ENCODE measurements at regions not wholly inside any gene's neighbourhood (a gene's known extent, or its start where the extent isn't known, plus 50 kb on each side); places are given as distances from the start of the nearest gene placed in this dataset.

- Histone ChIP-seq H3K9ac (replicated peaks; ENCODE audit: extremely low read depth, insufficient read depth, low read length) (no peak overlapping the region), H3K27ac (ENCODE audit: insufficient read depth, low read depth, low read length) (no peak overlapping the region)
- TF ChIP-seq GATA2 (IDR thresholded peaks at IDR 0.05; ENCODE audit: insufficient read depth, insufficient read length, low read depth, low read length): no peak
- TF ChIP-seq JUN (IDR thresholded peaks at IDR 0.05; ENCODE audit: borderline replicate concordance, insufficient read depth, insufficient read length, low read depth): no peak
- no peak for TF ChIP-seq EZH2 (IDR thresholded peaks at IDR 0.05; ENCODE audit: borderline replicate concordance, low read depth, low read length, severe bottlenecking)
- TF ChIP-seq POLR2A (IDR thresholded peaks at IDR 0.05; ENCODE audit: low read depth, low read length): no peak
- TF ChIP-seq, protein P1, sequence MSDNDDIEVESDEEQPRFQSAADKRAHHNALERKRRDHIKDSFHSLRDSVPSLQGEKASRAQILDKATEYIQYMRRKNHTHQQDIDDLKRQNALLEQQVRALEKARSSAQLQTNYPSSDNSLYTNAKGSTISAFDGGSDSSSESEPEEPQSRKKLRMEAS (IDR thresholded peaks at IDR 0.05; ENCODE audit: insufficient read depth, insufficient read length): no peak
- no peak for TF ChIP-seq POLR2AphosphoS5 (IDR thresholded peaks at IDR 0.05; ENCODE audit: insufficient read depth, low read depth, low read length)
- no peak for TF ChIP-seq CTCF (IDR thresholded peaks at IDR 0.05; ENCODE audit: extremely low read depth in 1 of 2, insufficient read depth in 1 of 2, low read depth in 1 of 2, low read length in 2 of 2)
- no peak for TF ChIP-seq FOS (IDR thresholded peaks at IDR 0.05; ENCODE audit: borderline replicate concordance, insufficient read depth, low read length)
- no peak for TF ChIP-seq MYC (IDR thresholded peaks at IDR 0.05; ENCODE audit: low read depth, low read length)
Observed at GRCh38 chr15:35141743-35142471, 56.8 kb upstream of the NANOGP8 start.

More at GRCh38 chr15:35141743-35142471, 56.8 kb upstream of the NANOGP8 start:
- peaks cover 0 to 2% of the 10 kb centered on the region in 2 experiments for H3K27me3 ChIP-seq (ENCODE audit: control insufficient read depth in 2 of 2, insufficient read depth in 2 of 2, low read length in 2 of 2)
- H3K4me3 ChIP-seq (replicated peaks in 1 of 3; ENCODE audit: insufficient read depth in 1 of 3, low read depth in 1 of 3, low read length in 3 of 3): no peak overlapping the region
- intact Hi-C loops (cut with micrococcal nuclease): no loop called here
- no peaks in the 10 kb centered on the region for H3K79me2 ChIP-seq (ENCODE audit: control insufficient read depth, insufficient read depth, low read length)
- H3K9me3 ChIP-seq (replicated peaks; ENCODE audit: control insufficient read depth, insufficient read depth, low read length): no peaks in the 10 kb centered on the region
- no peaks in the 10 kb centered on the region for H4K20me1 ChIP-seq (replicated peaks; ENCODE audit: control insufficient read depth, extremely low read depth, insufficient read depth, low read length)
- POLR2A ChIA-PET: no interaction called here
- H3K36me3 ChIP-seq (ENCODE audit: control insufficient read depth in 2 of 2, extremely low read depth in 1 of 2, insufficient read depth in 2 of 2, low read length in 2 of 2): no peaks in the 10 kb centered on the region
- BruUV-seq (replicated peaks): no TSS peak
- DNase-seq (ENCODE audit: low read depth, low spot score): no peak
- dilution Hi-C loops (cut with MboI; ENCODE audit: extremely low pct_ligation_motif_present, low sequenced_read_pairs): no loop called here
- CTCF ChIA-PET: no interaction called here
- H3K9me1 ChIP-seq (replicated peaks; ENCODE audit: control insufficient read depth, extremely low read depth, insufficient read depth, low read length): no peaks in the 10 kb centered on the region
- no peak overlapping the region for H2AFZ ChIP-seq (ENCODE audit: low read depth, low read length)
- H3K4me2 ChIP-seq (ENCODE audit: insufficient read depth, low read length): no peak overlapping the region
- FAIRE-seq: no peak
- no peaks in the 10 kb centered on the region for H3K4me1 ChIP-seq (ENCODE audit: control insufficient read depth, extremely low read depth, insufficient read depth, low read length)

Measured in endothelial cell of umbilical vein (primary cell).